GM12872 (cell line): ENCODE measurements at regions not wholly inside any gene's neighbourhood (a gene's known extent, or its start where the extent isn't known, plus 50 kb on each side); places are given as distances from the start of the nearest gene placed in this dataset.

ENCODE experiments used
- TF ChIP-seq, protein P1 (sequence below): IDR thresholded peaks from 3 replicates; pipeline ENCODE4 v1.5.1; 2011; ENCODE audit warnings: low read depth, mild to moderate bottlenecking, low read length, moderate library complexity; ENCODE audit not compliant: insufficient read depth

DNA sequence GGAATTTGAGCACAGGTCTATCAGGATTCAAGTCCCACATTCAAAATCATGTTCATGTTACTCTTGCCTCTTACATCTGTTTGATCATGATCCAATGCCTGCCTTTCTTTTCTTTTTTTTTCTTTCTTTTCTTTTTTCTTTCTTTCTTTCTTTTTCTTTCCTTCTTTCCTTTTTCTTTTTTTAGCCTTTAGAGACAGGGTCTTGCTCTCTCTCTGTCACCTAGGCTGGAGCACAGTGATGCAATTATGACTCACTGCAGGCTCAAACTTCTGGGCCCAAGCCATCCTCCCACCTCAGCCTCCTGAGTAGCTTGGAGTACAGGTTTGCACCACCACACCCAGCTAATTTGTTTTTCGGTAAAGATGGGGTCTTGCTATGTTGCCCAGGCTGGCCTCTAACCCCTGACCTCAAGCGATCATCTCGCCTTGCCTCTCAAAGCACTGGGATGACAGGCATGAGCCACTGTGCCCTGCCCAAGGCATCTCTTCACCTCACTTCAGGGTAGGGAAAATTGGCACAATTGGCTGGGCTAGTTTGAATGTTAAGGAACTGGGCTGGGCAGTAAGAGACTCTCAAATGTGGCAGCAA lies 359.2 kb downstream of the FBXW7 start:
- TF ChIP-seq, protein P1, sequence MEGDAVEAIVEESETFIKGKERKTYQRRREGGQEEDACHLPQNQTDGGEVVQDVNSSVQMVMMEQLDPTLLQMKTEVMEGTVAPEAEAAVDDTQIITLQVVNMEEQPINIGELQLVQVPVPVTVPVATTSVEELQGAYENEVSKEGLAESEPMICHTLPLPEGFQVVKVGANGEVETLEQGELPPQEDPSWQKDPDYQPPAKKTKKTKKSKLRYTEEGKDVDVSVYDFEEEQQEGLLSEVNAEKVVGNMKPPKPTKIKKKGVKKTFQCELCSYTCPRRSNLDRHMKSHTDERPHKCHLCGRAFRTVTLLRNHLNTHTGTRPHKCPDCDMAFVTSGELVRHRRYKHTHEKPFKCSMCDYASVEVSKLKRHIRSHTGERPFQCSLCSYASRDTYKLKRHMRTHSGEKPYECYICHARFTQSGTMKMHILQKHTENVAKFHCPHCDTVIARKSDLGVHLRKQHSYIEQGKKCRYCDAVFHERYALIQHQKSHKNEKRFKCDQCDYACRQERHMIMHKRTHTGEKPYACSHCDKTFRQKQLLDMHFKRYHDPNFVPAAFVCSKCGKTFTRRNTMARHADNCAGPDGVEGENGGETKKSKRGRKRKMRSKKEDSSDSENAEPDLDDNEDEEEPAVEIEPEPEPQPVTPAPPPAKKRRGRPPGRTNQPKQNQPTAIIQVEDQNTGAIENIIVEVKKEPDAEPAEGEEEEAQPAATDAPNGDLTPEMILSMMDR = no peak

DNA sequence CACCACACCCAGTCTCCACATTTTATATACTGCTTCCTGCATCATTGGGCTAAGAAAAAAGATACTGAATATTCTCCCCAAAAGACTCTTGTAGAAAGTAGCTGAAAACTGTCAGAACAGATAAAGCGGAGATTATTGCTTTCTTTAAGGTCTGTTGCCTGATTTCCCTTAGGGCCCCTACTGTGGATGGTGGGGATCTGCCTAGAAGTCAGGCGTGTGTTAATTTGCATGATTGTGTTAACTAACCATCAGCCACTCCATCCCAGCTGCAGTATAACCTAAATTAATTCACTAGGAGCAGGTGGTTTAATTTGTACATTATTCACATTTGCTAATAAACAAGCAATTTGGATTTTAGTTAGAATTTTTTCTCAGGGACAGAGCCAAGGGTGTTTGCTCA lies 360.3 kb downstream of the FBXW7 start:
- TF ChIP-seq, protein P1 = no peak

GRCh38 chr4:152172146-152172545 lies 363.7 kb downstream of the FBXW7 start:
- TF ChIP-seq, protein P1 = no peak

- TF ChIP-seq, protein P1 = no peak
Observed at GRCh38 chr4:152171556-152171955, 364.3 kb downstream of the FBXW7 start.

DNA sequence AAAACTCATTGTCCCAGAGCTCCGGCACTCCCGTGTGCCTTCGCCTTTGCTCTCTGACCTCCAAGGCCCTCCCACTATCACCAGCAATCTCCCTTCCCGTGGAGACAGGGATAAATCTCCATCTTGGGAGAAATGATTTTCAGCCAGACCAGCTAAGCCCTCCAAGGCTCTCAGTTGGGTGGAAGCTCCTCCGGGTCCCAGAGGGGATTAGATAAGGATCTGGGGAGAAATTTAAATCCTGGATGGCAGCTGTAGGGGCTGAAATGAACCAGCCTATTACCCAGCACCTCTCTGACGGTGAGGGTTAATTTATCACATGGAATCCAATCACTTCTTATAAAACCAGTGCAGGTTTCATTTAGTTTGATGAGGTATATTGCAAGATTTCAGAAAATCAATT lies 366.2 kb downstream of the FBXW7 start:
- TF ChIP-seq, protein P1 = no peak

- TF ChIP-seq, protein P1 = no peak
Observed at GRCh38 chr4:152168987-152169616, 366.8 kb downstream of the FBXW7 start.

DNA sequence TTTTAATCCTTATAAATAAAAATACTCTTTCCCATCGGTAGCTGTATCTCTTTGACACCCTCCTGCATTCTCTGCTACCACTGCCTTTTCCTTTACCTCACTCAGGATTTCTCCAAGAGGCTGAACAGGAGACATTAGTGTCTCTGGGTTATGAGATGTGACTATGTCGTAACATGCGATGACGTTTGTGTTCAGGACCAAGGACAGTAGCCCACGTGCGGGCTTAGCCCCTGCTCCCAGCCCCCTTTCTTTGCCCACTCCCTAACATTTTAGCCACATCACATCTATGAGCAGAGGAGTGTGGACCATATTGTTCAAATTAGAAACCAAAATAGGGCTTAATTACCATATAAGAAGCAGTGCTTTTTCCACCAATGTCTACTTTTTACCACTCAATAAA lies 369.3 kb downstream of the FBXW7 start:
- TF ChIP-seq, protein P1 = no peak
